ENCODE measurements at regions not wholly inside any gene's neighbourhood (a gene's known extent, or its start where the extent isn't known, plus 50 kb on each side); places are given as distances from the start of the nearest gene placed in this dataset.
"Not testable (repeated sequence)": the region's sequence is repeated elsewhere in the genome, so short reads cannot be mapped to it uniquely, and the experiment has no call there.

GRCh38 chr10:2519139-2519538 lies 548.2 kb upstream of the PFKP start:
- Histone ChIP-seq H3K9me3 (peaks cover 0 to 6% (median 0%) of the 10 kb centered on the region in 8 donors), H3K4me3 (no peak overlapping the region), H3K27ac (no peak overlapping the region), H3K4me1 (no peaks in the 10 kb centered on the region), H3K36me3 (no peaks in the 10 kb centered on the region), H3K27me3 (replicated peaks in 1 of 7) (no peaks in the 10 kb centered on the region)
- TF ChIP-seq POLR2A (IDR thresholded peaks at IDR 0.05): no peak
- intact Hi-C loops (cut with DNase I; ENCODE audit: low total_unique reads): no loop called here
- no peak for DNase-seq
- 84 to 91% (median 89%) methylated on average over 8 of the region's 8 CpGs for WGBS, 5 donors

DNA sequence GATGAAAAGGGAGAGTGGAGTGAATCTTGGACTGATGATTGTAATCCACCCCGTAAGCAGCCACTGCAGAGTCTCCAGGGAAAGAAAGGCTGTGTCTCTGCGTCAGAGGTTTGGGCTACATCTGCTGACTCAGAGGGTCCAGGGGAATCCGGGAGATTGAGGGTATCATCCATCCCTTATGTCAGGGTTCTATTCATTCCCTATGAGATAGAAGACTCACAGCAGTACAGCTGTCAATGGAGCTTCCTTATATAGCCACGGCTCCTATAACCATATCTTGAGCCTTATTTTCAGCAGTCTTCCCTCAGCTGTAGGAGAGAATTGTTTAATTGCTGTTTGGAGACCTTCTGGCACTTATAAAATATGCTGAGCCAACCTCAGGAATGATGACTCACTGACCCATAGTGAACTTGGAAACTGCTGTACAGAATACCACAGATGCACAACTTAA lies 558.2 kb upstream of the PFKP start:
- no peak for DNase-seq
- H3K36me3 ChIP-seq: no peaks in the 10 kb centered on the region
- H3K27me3 ChIP-seq (replicated peaks in 1 of 7): no peaks in the 10 kb centered on the region
- intact Hi-C loops (cut with DNase I; ENCODE audit: low total_unique reads): no loop called here
- H3K27ac ChIP-seq: no peak overlapping the region
- H3K9me3 ChIP-seq: no peaks in the 10 kb centered on the region
- TF ChIP-seq, protein P1, sequence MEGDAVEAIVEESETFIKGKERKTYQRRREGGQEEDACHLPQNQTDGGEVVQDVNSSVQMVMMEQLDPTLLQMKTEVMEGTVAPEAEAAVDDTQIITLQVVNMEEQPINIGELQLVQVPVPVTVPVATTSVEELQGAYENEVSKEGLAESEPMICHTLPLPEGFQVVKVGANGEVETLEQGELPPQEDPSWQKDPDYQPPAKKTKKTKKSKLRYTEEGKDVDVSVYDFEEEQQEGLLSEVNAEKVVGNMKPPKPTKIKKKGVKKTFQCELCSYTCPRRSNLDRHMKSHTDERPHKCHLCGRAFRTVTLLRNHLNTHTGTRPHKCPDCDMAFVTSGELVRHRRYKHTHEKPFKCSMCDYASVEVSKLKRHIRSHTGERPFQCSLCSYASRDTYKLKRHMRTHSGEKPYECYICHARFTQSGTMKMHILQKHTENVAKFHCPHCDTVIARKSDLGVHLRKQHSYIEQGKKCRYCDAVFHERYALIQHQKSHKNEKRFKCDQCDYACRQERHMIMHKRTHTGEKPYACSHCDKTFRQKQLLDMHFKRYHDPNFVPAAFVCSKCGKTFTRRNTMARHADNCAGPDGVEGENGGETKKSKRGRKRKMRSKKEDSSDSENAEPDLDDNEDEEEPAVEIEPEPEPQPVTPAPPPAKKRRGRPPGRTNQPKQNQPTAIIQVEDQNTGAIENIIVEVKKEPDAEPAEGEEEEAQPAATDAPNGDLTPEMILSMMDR (IDR thresholded peaks at IDR 0.05 in 8 of 11, conservative IDR thresholded peaks at IDR 0.05 in 3 of 11): no peak
- no peak for TF ChIP-seq POLR2A (IDR thresholded peaks at IDR 0.05)
- no peak for TF ChIP-seq POLR2AphosphoS5 (IDR thresholded peaks at IDR 0.05)
- WGBS, 5 donors: 64 to 78% (median 74%) methylated on average over 4 of the region's 4 CpGs
- H3K4me3 ChIP-seq: no peak overlapping the region
- H3K4me1 ChIP-seq: no peaks in the 10 kb centered on the region

GRCh38 chr10:2501366-2501940 lies 565.9 kb upstream of the PFKP start:
- H3K36me3 ChIP-seq; H3K4me1 ChIP-seq; H3K27ac ChIP-seq; intact Hi-C loops (cut with DNase I; ENCODE audit: low total_unique reads); H3K4me3 ChIP-seq; DNase-seq; H3K27me3 ChIP-seq (replicated peaks in 1 of 7): not testable (repeated sequence)
- WGBS, 5 donors: 39 to 57% (median 43%) methylated on average over 48 to 58 of the region's 58 CpGs
- H3K9me3 ChIP-seq: peaks cover 0 to 24% (median 0%) of the 10 kb centered on the region in 8 donors

DNA sequence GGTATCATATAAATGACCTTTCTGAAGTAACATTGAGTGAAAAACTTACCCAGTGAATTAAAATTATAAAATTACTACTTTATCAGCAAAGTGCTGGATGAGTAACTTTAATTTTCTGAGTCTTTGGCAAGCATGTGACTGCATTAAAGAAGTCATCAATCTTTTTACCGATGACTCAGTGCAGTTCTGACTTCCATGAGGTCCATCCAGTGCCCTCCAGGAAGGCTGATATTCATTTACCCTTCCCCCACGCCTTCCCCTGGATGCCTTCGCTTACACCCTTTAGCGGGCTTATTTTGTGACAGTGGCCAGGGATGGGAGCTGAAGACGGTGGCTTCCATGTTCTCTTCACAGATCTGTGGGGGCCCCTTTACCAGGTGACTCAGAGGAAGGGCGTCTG lies 572.9 kb upstream of the PFKP start:
- TF ChIP-seq POLR2AphosphoS5 (IDR thresholded peaks at IDR 0.05) (no peak), POLR2A (IDR thresholded peaks at IDR 0.05) (no peak)
- TF ChIP-seq, protein P1 (IDR thresholded peaks at IDR 0.05 in 8 of 11, conservative IDR thresholded peaks at IDR 0.05 in 3 of 11): no peak
- intact Hi-C loops (cut with DNase I; ENCODE audit: low total_unique reads): no loop called here
- DNase-seq: no peak
- Histone ChIP-seq H3K4me1 (no peaks in the 10 kb centered on the region), H3K27me3 (replicated peaks in 1 of 7) (peaks cover 0 to 6% (median 0%) of the 10 kb centered on the region in 7 donors), H3K27ac (no peak overlapping the region), H3K4me3 (no peak overlapping the region), H3K9me3 (peaks cover 0 to 7% (median 0%) of the 10 kb centered on the region in 8 donors), H3K36me3 (no peaks in the 10 kb centered on the region)
- WGBS, 5 donors: 74 to 89% (median 78%) methylated on average over 6 of the region's 6 CpGs

DNA sequence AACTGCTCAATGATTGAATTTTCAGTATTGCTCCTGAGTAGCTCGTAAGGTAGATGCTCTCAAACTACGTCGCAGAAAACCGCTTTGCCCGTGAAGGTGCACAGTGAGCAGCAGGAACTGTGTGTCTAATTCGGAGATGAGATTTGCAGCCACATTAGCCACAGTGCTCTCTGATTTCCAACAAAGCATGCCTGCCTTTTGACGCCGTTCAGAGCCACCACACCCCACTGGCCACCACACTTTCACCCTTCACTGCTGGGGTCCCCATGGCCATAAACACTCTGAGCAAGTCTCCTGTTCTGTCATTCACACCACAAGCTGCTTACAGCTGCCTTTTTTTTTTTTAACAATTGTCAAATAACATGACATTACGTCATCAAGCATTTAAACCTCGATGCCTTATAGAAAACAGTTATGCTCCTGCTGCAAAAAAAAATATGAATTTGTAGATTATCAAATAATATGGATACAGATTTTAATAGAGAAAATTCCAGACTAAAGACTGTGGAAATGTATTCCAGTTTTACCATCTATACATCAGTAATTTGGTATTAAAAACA lies 578.8 kb upstream of the PFKP start:
- no peak for DNase-seq
- WGBS, 5 donors: 82 to 93% (median 85%) methylated on average over 10 of the region's 10 CpGs
- TF ChIP-seq, protein P1 (IDR thresholded peaks at IDR 0.05 in 8 of 11, conservative IDR thresholded peaks at IDR 0.05 in 3 of 11): no peak
- no peak for TF ChIP-seq POLR2AphosphoS5 (IDR thresholded peaks at IDR 0.05)
- no peak for TF ChIP-seq POLR2A (IDR thresholded peaks at IDR 0.05)
- Histone ChIP-seq H3K27ac (no peak overlapping the region), H3K27me3 (replicated peaks in 1 of 7) (peaks cover 0 to 7% (median 0%) of the 10 kb centered on the region in 7 donors), H3K9me3 (no peaks in the 10 kb centered on the region), H3K36me3 (no peaks in the 10 kb centered on the region), H3K4me1 (no peaks in the 10 kb centered on the region), H3K4me3 (no peak overlapping the region)
- intact Hi-C loops (cut with DNase I; ENCODE audit: low total_unique reads): no loop called here

All from spleen (tissue), 11 donors.